HCT116 (cell line): ENCODE measurements at regions not wholly inside any gene's neighbourhood (a gene's known extent, or its start where the extent isn't known, plus 50 kb on each side); places are given as distances from the start of the nearest gene placed in this dataset.

ENCODE experiments used
- ATAC-seq: fragments of 200-7000 bp; cut with Tn5 transposase; 2 replicates; pipeline ENCODE4 v1.9.1; 2020; ENCODE audit warnings: mild to moderate bottlenecking, moderate library complexity
- BruUV-seq: library from RNA; stranded (reverse); fragments of 400-500 nt; replicated peaks from 2 replicates; lab custom pipeline; 2021; lab: Mats Ljungman, UMichigan
- CTCF ChIA-PET: fragments of 300-600 bp; sonication (Branson Sonifier 250); formaldehyde crosslinking; loops from one replicate; lab custom pipeline; 2021; ENCODE audit warnings: antibody characterized with exemption; lab: Charles Lee
- POLR2A ChIA-PET: fragments of 300-600, 350-600 bp; sonication (Branson Sonifier 250); formaldehyde crosslinking; loops from one replicate; lab custom pipeline; 2021; ENCODE audit warnings: antibody characterized with exemption; lab: Charles Lee
- RAD21 ChIA-PET, 2 experiments: fragments of 300-600 bp; sonication (Branson Sonifier 250); formaldehyde crosslinking; loops; one replicate each; lab custom pipeline; 2023; ENCODE audit warnings: low total read pairs in 2 of 2; ENCODE audit not compliant: uncharacterized antibody in 2 of 2, unreplicated experiment in 2 of 2, low non-redundant PET in 1 of 2; lab: Charles Lee
- DNase-seq: peaks from one replicate; pipeline ENCODE4 v3.0.0-alpha.2; 2010; ENCODE audit warnings: low read depth, low spot score
- H2AFZ ChIP-seq: fragments of 200-600 bp; shearing (Covaris generic), sonication (generic); 2 replicates; pipeline ENCODE4 v1.6.1; 2017; ENCODE audit warnings: low read depth, mixed run types, mixed read lengths, antibody characterized with exemption, low read length; ENCODE audit not compliant: poor library complexity, severe bottlenecking
- H3K27ac ChIP-seq: 2 replicates; pipeline ENCODE4 v1.5.1; 2012; ENCODE audit warnings: low read depth, low read length
- H3K27me3 ChIP-seq: fragments of 200-600 bp; sonication (generic); 2 replicates; pipeline ENCODE4 v1.6.1; 2016; ENCODE audit warnings: mixed run types, low read length, mixed read lengths; ENCODE audit not compliant: insufficient read depth
- H3K36me3 ChIP-seq, 2 experiments: fragments of 200-500 bp in 1 of 2; fragments of 200-600 bp in 1 of 2; sonication (Bioruptor generic) in 1 of 2; sonication (generic) in 1 of 2; 2 replicates each; pipeline versions ENCODE4 v1.5.1 to v1.6.1; 2014 to 2016; ENCODE audit warnings: low read length in 2 of 2, inconsistent platforms in 1 of 2, mixed read lengths in 1 of 2, mixed run types in 1 of 2; ENCODE audit not compliant: insufficient read depth in 2 of 2, control insufficient read depth in 1 of 2
- H3K4me1 ChIP-seq, 2 experiments: fragments of 200-600 bp in 1 of 2; sonication (generic) in 1 of 2; 2 replicates each; pipeline versions ENCODE4 v1.5.1 to v1.6.1; 2012 to 2017; ENCODE audit warnings: low read length in 2 of 2, inconsistent platforms in 1 of 2, mild to moderate bottlenecking in 1 of 2, mixed read lengths in 1 of 2, mixed run types in 1 of 2, moderate library complexity in 1 of 2; ENCODE audit not compliant: insufficient read depth in 2 of 2, control insufficient read depth in 1 of 2
- H3K4me2 ChIP-seq: fragments of 200-600 bp; sonication (generic); 2 replicates; pipeline ENCODE4 v1.6.1; 2017; ENCODE audit warnings: mixed run types, low read length, mixed read lengths
- H3K4me3 ChIP-seq, 2 experiments: fragments of 200-600 bp in 1 of 2; sonication (generic) in 1 of 2; replicated peaks in 1 of 2; 2 replicates each; pipeline ENCODE4 v1.5.1; 2011 to 2016; ENCODE audit warnings: low read length in 2 of 2, control low read depth in 1 of 2, low read depth in 1 of 2, mild to moderate bottlenecking in 1 of 2, mixed read lengths in 1 of 2, mixed run types in 1 of 2
- H3K79me2 ChIP-seq: fragments of 200-600 bp; sonication (generic); 2 replicates; pipeline ENCODE4 v1.6.1; 2017; ENCODE audit warnings: mild to moderate bottlenecking, mixed run types, low read length, moderate library complexity, mixed read lengths; ENCODE audit not compliant: insufficient read depth
- H3K9ac ChIP-seq: fragments of 200-600 bp; sonication (generic); 2 replicates; pipeline ENCODE4 v1.6.1; 2016; ENCODE audit warnings: low read length, mixed read lengths
- H3K9me2 ChIP-seq: fragments of 200-600 bp; sonication (generic), shearing (Covaris generic); 2 replicates; pipeline ENCODE4 v1.6.1; 2017; ENCODE audit warnings: mixed run types, mild to moderate bottlenecking, moderate library complexity; ENCODE audit not compliant: insufficient read depth
- H3K9me3 ChIP-seq, 2 experiments: fragments of 200-500 bp in 1 of 2; fragments of 200-600 bp in 1 of 2; sonication (Bioruptor generic) in 1 of 2; sonication (generic) in 1 of 2; 2 replicates each; pipeline ENCODE4 v1.6.1; 2014 to 2017; ENCODE audit warnings: low read length in 2 of 2, mixed read lengths in 2 of 2, inconsistent platforms in 1 of 2, low read depth in 1 of 2, mild to moderate bottlenecking in 1 of 2, mixed run types in 1 of 2, moderate library complexity in 1 of 2; ENCODE audit not compliant: control insufficient read depth in 1 of 2, insufficient read depth in 1 of 2
- H4K20me1 ChIP-seq: fragments of 200-600 bp; sonication (generic), shearing (Covaris generic); 2 replicates; pipeline ENCODE4 v1.6.1; 2017; ENCODE audit warnings: mixed run types, mild to moderate bottlenecking, moderate library complexity; ENCODE audit not compliant: insufficient read depth
- CBX3 ChIP-seq: IDR thresholded peaks from 2 replicates; pipeline ENCODE4 v1.6.1; 2012; ENCODE audit warnings: low read depth
- CTCF ChIP-seq, 3 experiments: fragments of 200-600 bp in 1 of 3; sonication (generic) in 1 of 3; IDR thresholded peaks in 2 of 3; conservative IDR thresholded peaks in 1 of 3; 2 replicates each; pipeline ENCODE4 v1.5.1; 2012 to 2017; ENCODE audit warnings: low read depth in 2 of 3, low read length in 2 of 3, antibody characterized with exemption in 1 of 3, borderline replicate concordance in 1 of 3, control low read depth in 1 of 3, mild to moderate bottlenecking in 1 of 3, mixed read lengths in 1 of 3, mixed run types in 1 of 3, moderate library complexity in 1 of 3; ENCODE audit not compliant: insufficient read depth in 1 of 3
- EGR1 ChIP-seq: IDR thresholded peaks from 2 replicates; pipeline ENCODE4 v1.6.1; 2012; ENCODE audit warnings: low read depth
- ELF1 ChIP-seq: IDR thresholded peaks from 2 replicates; pipeline ENCODE4 v1.6.1; 2012; ENCODE audit warnings: low read depth, borderline replicate concordance
- EZH2 ChIP-seq: fragments of 200-600 bp; sonication (generic); IDR thresholded peaks from 2 replicates; pipeline ENCODE4 v1.6.1; 2017; ENCODE audit warnings: antibody characterized with exemption, mixed run types
- EZH2phosphoT487 ChIP-seq: fragments of 200-600 bp; IDR thresholded peaks from 2 replicates; pipeline ENCODE4 v1.6.1; 2018; ENCODE audit warnings: antibody characterized with exemption, borderline replicate concordance
- FOSL1 ChIP-seq: IDR thresholded peaks from 2 replicates; pipeline ENCODE4 v1.6.1; 2012; ENCODE audit warnings: low read depth
- JUND ChIP-seq: IDR thresholded peaks from 2 replicates; pipeline ENCODE4 v1.6.1; 2012
- MAX ChIP-seq: IDR thresholded peaks from 2 replicates; pipeline ENCODE4 v1.6.1; 2012
- POLR2A ChIP-seq: IDR thresholded peaks from 2 replicates; pipeline ENCODE4 v1.7.0; 2011; ENCODE audit warnings: borderline replicate concordance; ENCODE audit not compliant: insufficient read depth, insufficient read length; ENCODE audit errors: extremely low read depth
- POLR2AphosphoS5 ChIP-seq: IDR thresholded peaks from 2 replicates; pipeline ENCODE4 v1.6.1; 2011; ENCODE audit warnings: mild to moderate bottlenecking, low read depth, low read length, moderate library complexity
- RAD21 ChIP-seq: IDR thresholded peaks from 2 replicates; pipeline ENCODE4 v1.6.1; 2012; ENCODE audit warnings: low read depth, mild to moderate bottlenecking
- SIN3A ChIP-seq: IDR thresholded peaks from 2 replicates; pipeline ENCODE4 v1.6.1; 2012; ENCODE audit warnings: low read depth
- SP1 ChIP-seq: IDR thresholded peaks from 2 replicates; pipeline ENCODE4 v1.6.1; 2012; ENCODE audit warnings: low read depth
- SRF ChIP-seq: IDR thresholded peaks from 2 replicates; pipeline ENCODE4 v1.6.1; 2012; ENCODE audit warnings: low read depth
- TCF7L2 ChIP-seq: IDR thresholded peaks from 2 replicates; pipeline ENCODE4 v1.7.0; 2011; ENCODE audit warnings: borderline replicate concordance, inconsistent platforms; ENCODE audit not compliant: insufficient read depth, insufficient read length; ENCODE audit errors: extremely low read depth
- YY1 ChIP-seq: IDR thresholded peaks from 2 replicates; pipeline ENCODE4 v1.6.1; 2011; ENCODE audit warnings: low read length, low read depth, moderate library complexity, mild to moderate bottlenecking; ENCODE audit not compliant: insufficient replicate concordance; ENCODE audit errors: extremely low read depth
- ZBTB33 ChIP-seq: IDR thresholded peaks from 2 replicates; pipeline ENCODE4 v1.6.1; 2011; ENCODE audit warnings: mild to moderate bottlenecking, low read length, moderate library complexity; ENCODE audit not compliant: insufficient replicate concordance; ENCODE audit errors: extremely low read depth
- ZFX ChIP-seq: fragments of 450-650 bp; IDR thresholded peaks from 2 replicates; pipeline ENCODE4 v1.6.1; 2017
- ZNF274 ChIP-seq: fragments of 200-500 bp; sonication (Bioruptor generic); IDR thresholded peaks from 2 replicates; pipeline ENCODE4 v1.6.1; 2014; ENCODE audit warnings: mild to moderate bottlenecking, low read depth, low read length, inconsistent platforms
- intact Hi-C: fragments of 100-400 bp; cut with micrococcal nuclease; formaldehyde crosslinking; loops from 2 replicates; pipeline ENCODE4 v1.10.0; 2022
- TF ChIP-seq, protein P1 (sequence below): IDR thresholded peaks from 2 replicates; pipeline ENCODE4 v1.6.1; 2012; ENCODE audit warnings: low read depth

DNA sequence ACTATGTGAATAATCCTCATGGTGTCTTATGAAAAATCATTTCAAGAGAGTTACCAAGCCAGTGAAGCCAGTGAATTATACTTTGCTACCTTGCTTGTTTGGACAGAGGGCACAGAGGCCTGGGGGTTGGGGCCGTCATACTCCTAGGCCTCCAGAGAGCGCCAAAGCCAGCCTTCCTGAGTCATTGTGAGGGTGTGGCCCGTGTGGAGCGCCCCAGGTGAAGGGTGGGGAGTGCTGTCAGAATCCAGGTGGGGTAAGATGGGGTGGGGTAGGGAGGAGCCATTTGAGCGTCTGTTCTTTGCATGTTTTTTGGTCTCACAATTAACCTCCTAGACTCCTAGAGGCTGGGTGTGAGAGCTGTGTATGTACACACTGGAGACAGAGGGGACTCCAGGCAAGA is 71.1 kb downstream of the PERP start:
- no TSS peak for BruUV-seq
- CTCF ChIA-PET = interaction anchor here (1.0 kb wide), 1 partner anchor 29 kb away, joined by 3 read pairs; no protein-coding TSS in a partner anchor
- no peaks in the 10 kb centered on the region for H3K9me3 ChIP-seq
- H3K4me3 ChIP-seq = no peak overlapping the region
- H3K4me1 ChIP-seq = peaks cover 4 to 19% of the 10 kb centered on the region in 2 experiments; a peak in 3 of 4 replicates
- no peaks in the 10 kb centered on the region for H3K79me2 ChIP-seq
- no peaks in the 10 kb centered on the region for H3K36me3 ChIP-seq
- H3K9me2 ChIP-seq = no peaks in the 10 kb centered on the region
- H2AFZ ChIP-seq = peak overlapping the region; percentile 83
- H3K9ac ChIP-seq = no peak overlapping the region
- RAD21 ChIA-PET = no interaction called here
- intact Hi-C loops = no loop called here
- POLR2A ChIA-PET = no interaction called here
- ATAC-seq = peak; percentile 96
- no peaks in the 10 kb centered on the region for H4K20me1 ChIP-seq
- H3K27ac ChIP-seq = no peak overlapping the region
- peak overlapping the region; percentile 30 for H3K4me2 ChIP-seq
- H3K27me3 ChIP-seq = no peaks in the 10 kb centered on the region
- peak; percentile 34 for DNase-seq
- TF ChIP-seq CTCF (IDR thresholded peaks at IDR 0.05 in 2 of 3, conservative IDR thresholded peaks at IDR 0.05 in 1 of 3; ENCODE audit: borderline replicate concordance in 1 of 3, insufficient read depth in 1 of 3, low read depth in 2 of 3, low read length in 2 of 3) (peak in 2 of 3 experiments; percentile 12 to 29; a peak in 3 of 6 replicates), FOSL1 (peak; percentile 23; the same call in 1 of the 2 replicates), ZBTB33 (no peak), POLR2A (no peak), SP1 (0 out of 2 replicates have a peak, but pooled peaks have one; percentile 26), ZNF274 (no peak), POLR2AphosphoS5 (no peak), EZH2phosphoT487 (no peak), TCF7L2 (no peak), CBX3 (0 out of 2 replicates have a peak, but pooled peaks have one; percentile 13), ELF1 (no peak), SRF (no peak), YY1 (no peak), ZFX (no peak), EGR1 (no peak), EZH2 (no peak), MAX (no peak), JUND (no peak), SIN3A (no peak), RAD21 (peak; percentile 61)
- TF ChIP-seq, protein P1, sequence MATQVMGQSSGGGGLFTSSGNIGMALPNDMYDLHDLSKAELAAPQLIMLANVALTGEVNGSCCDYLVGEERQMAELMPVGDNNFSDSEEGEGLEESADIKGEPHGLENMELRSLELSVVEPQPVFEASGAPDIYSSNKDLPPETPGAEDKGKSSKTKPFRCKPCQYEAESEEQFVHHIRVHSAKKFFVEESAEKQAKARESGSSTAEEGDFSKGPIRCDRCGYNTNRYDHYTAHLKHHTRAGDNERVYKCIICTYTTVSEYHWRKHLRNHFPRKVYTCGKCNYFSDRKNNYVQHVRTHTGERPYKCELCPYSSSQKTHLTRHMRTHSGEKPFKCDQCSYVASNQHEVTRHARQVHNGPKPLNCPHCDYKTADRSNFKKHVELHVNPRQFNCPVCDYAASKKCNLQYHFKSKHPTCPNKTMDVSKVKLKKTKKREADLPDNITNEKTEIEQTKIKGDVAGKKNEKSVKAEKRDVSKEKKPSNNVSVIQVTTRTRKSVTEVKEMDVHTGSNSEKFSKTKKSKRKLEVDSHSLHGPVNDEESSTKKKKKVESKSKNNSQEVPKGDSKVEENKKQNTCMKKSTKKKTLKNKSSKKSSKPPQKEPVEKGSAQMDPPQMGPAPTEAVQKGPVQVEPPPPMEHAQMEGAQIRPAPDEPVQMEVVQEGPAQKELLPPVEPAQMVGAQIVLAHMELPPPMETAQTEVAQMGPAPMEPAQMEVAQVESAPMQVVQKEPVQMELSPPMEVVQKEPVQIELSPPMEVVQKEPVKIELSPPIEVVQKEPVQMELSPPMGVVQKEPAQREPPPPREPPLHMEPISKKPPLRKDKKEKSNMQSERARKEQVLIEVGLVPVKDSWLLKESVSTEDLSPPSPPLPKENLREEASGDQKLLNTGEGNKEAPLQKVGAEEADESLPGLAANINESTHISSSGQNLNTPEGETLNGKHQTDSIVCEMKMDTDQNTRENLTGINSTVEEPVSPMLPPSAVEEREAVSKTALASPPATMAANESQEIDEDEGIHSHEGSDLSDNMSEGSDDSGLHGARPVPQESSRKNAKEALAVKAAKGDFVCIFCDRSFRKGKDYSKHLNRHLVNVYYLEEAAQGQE = no peak
